Hypothalamus (tissue), 51 donors: ENCODE measurements at regions not wholly inside any gene's neighbourhood (a gene's known extent, or its start where the extent isn't known, plus 50 kb on each side); places are given as distances from the start of the nearest gene placed in this dataset.

ENCODE experiments used
- DNase-seq, 51 donors: peaks; one replicate each; lab custom pipeline; 2025; lab: John Stamatoyannopoulos, UW

- no peak for DNase-seq
These were observed 921.7 kb upstream of the KCND2 start for GRCh38 chr7:119351320-119351719.

GRCh38 chr7:119374436-119374835, 898.5 kb upstream of the KCND2 start:
- DNase-seq, result no peak

GRCh38 chr7:119377861-119378260, 895.1 kb upstream of the KCND2 start:
- no peak for DNase-seq

- no peak for DNase-seq
These were observed 890.2 kb upstream of the KCND2 start for GRCh38 chr7:119382726-119383125.

- no peak for DNase-seq
These were observed 878.0 kb upstream of the KCND2 start for GRCh38 chr7:119395024-119395423.

GRCh38 chr7:119397156-119397555, 875.8 kb upstream of the KCND2 start:
- DNase-seq, result no peak

- DNase-seq, result no peak
These were observed 864.4 kb upstream of the KCND2 start for GRCh38 chr7:119408596-119408995.

GRCh38 chr7:119413314-119413805, 859.6 kb upstream of the KCND2 start:
- no peak for DNase-seq

- no peak for DNase-seq
These were observed 857.3 kb upstream of the KCND2 start for GRCh38 chr7:119415682-119416081.

GRCh38 chr7:119421657-119422056, 851.3 kb upstream of the KCND2 start:
- no peak for DNase-seq

- DNase-seq, result no peak
These were observed 836.1 kb upstream of the KCND2 start for GRCh38 chr7:119436882-119437281.

GRCh38 chr7:119438315-119438714, 834.7 kb upstream of the KCND2 start:
- DNase-seq, result no peak

GRCh38 chr7:119439192-119439591, 833.8 kb upstream of the KCND2 start:
- DNase-seq, result no peak

- no peak for DNase-seq
These were observed 820.6 kb upstream of the KCND2 start for GRCh38 chr7:119452401-119452800.

GRCh38 chr7:119465798-119466305, 807.1 kb upstream of the KCND2 start:
- DNase-seq, result no peak

GRCh38 chr7:119472408-119473038, 800.5 kb upstream of the KCND2 start:
- no peak for DNase-seq

- no peak for DNase-seq
These were observed 790.8 kb upstream of the KCND2 start for GRCh38 chr7:119482209-119482608.

- no peak for DNase-seq
These were observed 790.3 kb upstream of the KCND2 start for GRCh38 chr7:119482671-119483070.

GRCh38 chr7:119483364-119483763, 789.6 kb upstream of the KCND2 start:
- no peak for DNase-seq

GRCh38 chr7:119514326-119514725, 758.6 kb upstream of the KCND2 start:
- DNase-seq, result no peak

- no peak for DNase-seq
These were observed 757.8 kb upstream of the KCND2 start for GRCh38 chr7:119515214-119515613.

GRCh38 chr7:119515962-119516361, 757.0 kb upstream of the KCND2 start:
- no peak for DNase-seq

GRCh38 chr7:119522263-119522662, 750.7 kb upstream of the KCND2 start:
- no peak for DNase-seq
